Suppressor macrophage treated with lipopolysaccharide for 1 hour (primary cell): ENCODE measurements at regions not wholly inside any gene's neighbourhood (a gene's known extent, or its start where the extent isn't known, plus 50 kb on each side); places are given as distances from the start of the nearest gene placed in this dataset.

Experiments
- DNase-seq, 3 donors: peaks; one replicate each; pipeline ENCODE4 v3.0.0-alpha.2; 2020 to 2022

GRCh38 chr1:238621405-238621804 lies 730.7 kb upstream of the ZP4 start:
- DNase-seq, result no peak

GRCh38 chr1:238619652-238620051 lies 728.9 kb upstream of the ZP4 start:
- DNase-seq, result no peak

- DNase-seq, result no peak
These were observed 720.7 kb upstream of the ZP4 start for GRCh38 chr1:238611406-238611805.

- DNase-seq, result peak; percentile 25 to 36 (median 28)
These were observed 717.4 kb upstream of the ZP4 start for GRCh38 chr1:238608144-238608543.

- peak; percentile 51 to 84 (median 79) for DNase-seq
These were observed 716.2 kb upstream of the ZP4 start for GRCh38 chr1:238606896-238607295.

- peak in 1 of 3 donors; percentile 2 for DNase-seq
These were observed 715.7 kb upstream of the ZP4 start for GRCh38 chr1:238606457-238606856.

GRCh38 chr1:238604357-238604756 lies 713.6 kb upstream of the ZP4 start:
- no peak for DNase-seq

GRCh38 chr1:238601604-238602003 lies 710.9 kb upstream of the ZP4 start:
- peak in 1 of 3 donors; percentile 4 for DNase-seq

GRCh38 chr1:238596703-238597102 lies 706.0 kb upstream of the ZP4 start:
- DNase-seq, result no peak

- DNase-seq, result no peak
These were observed 701.9 kb upstream of the ZP4 start for GRCh38 chr1:238592621-238593020.

- no peak for DNase-seq
These were observed 699.2 kb upstream of the ZP4 start for GRCh38 chr1:238589843-238590435.

- no peak for DNase-seq
These were observed 692.1 kb upstream of the ZP4 start for GRCh38 chr1:238582816-238583215.

GRCh38 chr1:238581332-238581731 lies 690.6 kb upstream of the ZP4 start:
- DNase-seq, result no peak

- DNase-seq, result peak in 1 of 3 donors; percentile 13
These were observed 678.0 kb upstream of the ZP4 start for GRCh38 chr1:238568735-238569134.

- DNase-seq, result no peak
These were observed 671.6 kb upstream of the ZP4 start for GRCh38 chr1:238562341-238562740.

- no peak for DNase-seq
These were observed 668.0 kb upstream of the ZP4 start for GRCh38 chr1:238558746-238559145.

- no peak for DNase-seq
These were observed 667.4 kb upstream of the ZP4 start for GRCh38 chr1:238558156-238558555.

GRCh38 chr1:238552271-238552670 lies 661.5 kb upstream of the ZP4 start:
- DNase-seq, result no peak

GRCh38 chr1:238549137-238549536 lies 658.4 kb upstream of the ZP4 start:
- no peak for DNase-seq

- no peak for DNase-seq
These were observed 655.4 kb upstream of the ZP4 start for GRCh38 chr1:238546118-238546517.

GRCh38 chr1:238537641-238538040 lies 646.9 kb upstream of the ZP4 start:
- no peak for DNase-seq

GRCh38 chr1:238530209-238530851 lies 639.6 kb upstream of the ZP4 start:
- DNase-seq, result no peak

- DNase-seq, result no peak
These were observed 627.0 kb upstream of the ZP4 start for GRCh38 chr1:238517711-238518110.

- no peak for DNase-seq
These were observed 610.6 kb upstream of the ZP4 start for GRCh38 chr1:238501290-238501689.

- no peak for DNase-seq
These were observed 608.3 kb upstream of the ZP4 start for GRCh38 chr1:238499021-238499420.
